Myocyte (in vitro differentiated cells): ENCODE measurements at regions not wholly inside any gene's neighbourhood (a gene's known extent, or its start where the extent isn't known, plus 50 kb on each side); places are given as distances from the start of the nearest gene placed in this dataset.
A peak's percentile ranks its signal among the peaks of the same experiment; 100 is the strongest.
"Not testable (repeated sequence)": the region's sequence is repeated elsewhere in the genome, so short reads cannot be mapped to it uniquely, and the experiment has no call there.

Experiments
- DNase-seq: peaks from one replicate; pipeline ENCODE4 v3.0.0-alpha.2; 2012; ENCODE audit warnings: low read depth

DNA sequence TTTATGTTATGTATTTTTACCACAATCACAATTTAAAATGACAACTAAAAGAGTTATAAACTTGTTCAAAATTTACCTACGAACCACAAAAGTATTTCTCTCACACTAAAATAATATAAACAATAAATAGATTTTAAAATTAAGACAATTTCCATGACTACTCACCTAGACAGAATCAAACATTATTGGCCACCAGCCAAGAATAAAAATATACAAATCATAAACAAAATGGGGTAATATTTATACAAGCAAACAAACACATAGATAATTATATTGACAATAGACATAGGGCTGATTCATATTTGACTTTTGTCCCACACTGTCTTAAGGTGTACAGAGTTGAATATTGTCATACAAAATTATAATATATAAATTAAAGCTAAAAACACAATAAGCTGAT, 119.6 kb upstream of the ZNF92 start:
- DNase-seq: no peak

DNA sequence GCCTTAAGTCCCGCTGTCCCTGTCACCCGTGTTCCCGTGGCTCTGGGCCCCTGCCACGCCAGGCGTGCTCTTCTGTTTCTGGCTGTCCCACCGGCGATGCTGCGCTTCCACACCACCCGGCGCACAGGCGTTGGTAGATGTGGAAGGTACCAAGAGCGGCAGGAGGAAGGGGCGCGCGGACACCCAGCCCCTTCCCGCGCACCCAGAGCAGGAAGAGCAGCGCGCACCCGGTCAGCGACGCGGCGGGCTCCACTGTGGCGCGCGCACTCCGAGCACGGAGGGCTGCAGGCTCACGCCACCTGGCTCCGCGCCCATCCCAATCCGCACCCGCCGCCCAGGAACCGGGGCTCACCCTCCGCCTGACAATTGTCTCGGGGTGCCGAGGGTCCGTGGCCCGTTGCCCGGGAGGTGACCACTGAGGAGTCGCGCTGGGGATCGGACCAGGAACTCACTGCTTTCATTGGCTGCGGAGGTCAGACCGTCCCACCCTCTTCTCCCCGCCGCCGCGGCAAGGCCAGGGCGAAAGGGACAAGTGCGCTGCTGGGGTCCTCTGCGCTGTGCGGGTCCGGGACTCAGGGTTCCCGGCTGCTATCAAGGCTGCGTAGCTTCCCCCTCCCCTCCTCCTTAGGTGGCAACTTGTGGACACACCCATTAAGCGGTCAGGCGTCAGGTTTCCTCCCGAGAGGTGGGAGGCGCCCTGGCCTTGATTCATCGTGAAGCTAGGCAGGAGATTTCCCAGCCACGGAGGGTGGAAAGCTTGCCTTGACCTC, 121.6 kb upstream of the ZNF92 start:
- peak; percentile 7 for DNase-seq

DNA sequence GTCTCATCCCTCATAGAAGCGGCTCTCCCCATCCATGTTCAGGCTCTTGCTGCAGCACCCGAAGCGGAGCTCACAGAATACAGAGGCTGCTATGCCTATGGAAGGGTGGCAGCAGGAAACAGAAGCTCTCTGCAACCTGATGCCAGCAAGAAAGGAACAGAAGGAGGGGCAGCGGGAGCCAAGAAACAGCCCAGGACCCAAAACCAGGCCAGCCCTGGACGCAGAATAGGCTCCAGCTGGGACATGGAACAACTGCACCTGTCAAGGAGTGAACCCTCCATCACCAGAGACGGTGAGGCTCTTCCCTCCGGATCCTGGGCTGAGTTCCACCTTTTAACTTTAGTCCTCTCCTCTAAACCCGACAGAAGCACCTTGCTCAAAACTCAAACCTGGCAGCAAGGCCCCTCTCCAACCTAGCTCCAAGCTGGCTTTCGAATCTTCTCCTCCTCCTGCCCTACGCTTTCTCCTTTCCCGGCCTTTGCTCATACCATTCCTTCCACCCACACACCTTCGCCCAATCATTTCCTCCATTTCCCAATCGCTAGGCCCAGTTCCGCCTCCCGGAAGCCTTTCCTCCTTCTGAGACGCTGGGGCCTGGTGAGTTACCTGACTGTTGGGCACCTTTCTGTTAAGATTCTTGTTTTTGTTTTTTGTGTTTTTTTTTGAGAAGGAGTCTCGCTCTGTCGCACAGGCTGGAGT, 122.8 kb upstream of the ZNF92 start:
- no peak for DNase-seq

DNA sequence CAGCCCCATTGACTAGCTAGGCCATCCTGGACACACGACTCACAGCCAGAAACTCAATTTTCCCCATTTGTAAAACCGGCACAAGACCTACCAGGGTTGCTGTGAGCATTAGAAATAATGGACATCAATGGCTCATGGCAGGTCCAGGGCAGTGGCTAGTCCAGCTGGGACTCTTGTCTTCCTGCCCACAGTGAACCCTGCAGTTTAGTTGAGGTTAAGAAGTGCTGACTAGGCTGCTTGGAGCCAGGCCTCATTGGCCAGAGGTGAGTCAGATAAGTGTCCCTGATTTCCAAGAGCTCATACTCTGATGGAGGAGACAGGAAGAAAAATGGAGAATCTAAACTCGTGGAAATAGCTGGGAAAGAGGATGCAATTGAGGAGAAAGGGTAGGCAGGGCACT, 123.4 kb upstream of the ZNF92 start:
- DNase-seq: no peak

DNA sequence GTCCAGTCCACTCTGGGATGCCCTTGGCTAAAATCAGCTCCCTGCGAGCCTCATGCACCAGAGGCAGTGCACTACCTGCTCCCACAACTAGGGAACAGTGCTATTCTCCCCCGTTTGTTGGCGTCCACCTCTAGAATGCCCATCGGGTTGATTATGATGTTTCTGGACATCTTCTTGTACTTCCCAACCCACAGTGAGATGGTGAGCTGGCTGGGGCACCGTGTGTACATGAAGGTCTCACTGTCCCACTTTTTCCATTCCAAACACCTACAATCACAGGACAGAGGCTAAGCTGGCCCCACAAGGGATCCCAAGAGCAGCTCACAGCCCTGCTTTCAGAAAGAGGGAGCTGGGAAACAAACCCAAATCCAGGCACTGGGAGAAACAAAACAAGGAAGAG, 126.2 kb upstream of the ZNF92 start:
- no peak for DNase-seq

DNA sequence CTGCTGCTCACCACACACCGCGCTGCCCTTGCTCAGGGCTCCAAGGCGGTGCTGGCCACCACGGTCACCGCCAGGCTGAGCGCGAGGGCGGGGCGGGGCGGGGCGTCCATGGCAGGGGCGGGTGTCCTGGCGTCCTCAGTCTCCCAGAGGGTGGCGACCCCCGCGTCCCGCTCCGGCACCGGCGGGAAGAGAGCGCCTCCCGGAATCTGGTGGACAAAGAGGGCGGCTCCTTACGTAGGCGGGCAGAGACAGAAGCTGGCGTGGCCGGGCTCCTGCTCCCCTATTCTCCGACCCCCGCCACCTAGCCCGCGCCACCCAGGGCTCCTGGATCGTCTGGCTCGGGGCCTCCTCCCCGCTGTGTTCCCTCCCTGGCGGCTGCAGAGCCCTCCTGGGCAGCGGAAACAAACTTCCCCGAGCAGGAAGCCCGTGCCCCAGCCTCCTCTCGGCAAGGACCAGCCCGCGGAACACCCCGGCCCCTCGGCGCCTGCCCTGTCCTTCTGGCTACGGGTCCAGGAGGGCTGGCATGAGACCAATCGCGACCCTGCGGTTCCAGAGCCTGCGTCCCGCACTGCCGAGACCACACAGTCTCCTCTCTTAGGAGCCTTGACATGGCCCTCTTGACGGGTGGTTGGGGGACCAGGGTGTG, 133.8 kb upstream of the ZNF92 start:
- DNase-seq: no peak

DNA sequence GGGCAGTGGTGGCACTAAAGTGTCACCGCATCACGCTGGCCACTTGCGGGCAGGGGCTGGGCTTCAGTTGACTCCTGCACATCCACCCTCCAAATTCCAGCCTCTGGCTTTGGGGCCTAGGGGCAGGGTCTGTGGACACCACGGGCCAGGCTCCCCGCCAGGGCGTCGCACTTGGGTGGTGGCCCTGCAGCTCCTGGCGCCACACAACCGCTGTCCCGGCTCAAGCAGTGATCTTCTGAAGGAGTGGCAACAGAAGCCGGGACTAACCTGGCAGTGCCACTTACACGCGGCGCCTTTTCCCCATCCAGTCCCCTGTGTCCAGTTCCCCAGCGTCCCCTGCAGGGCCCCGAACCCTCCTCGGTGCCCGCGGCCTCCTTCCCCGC, 134.3 kb upstream of the ZNF92 start:
- DNase-seq: no peak

DNA sequence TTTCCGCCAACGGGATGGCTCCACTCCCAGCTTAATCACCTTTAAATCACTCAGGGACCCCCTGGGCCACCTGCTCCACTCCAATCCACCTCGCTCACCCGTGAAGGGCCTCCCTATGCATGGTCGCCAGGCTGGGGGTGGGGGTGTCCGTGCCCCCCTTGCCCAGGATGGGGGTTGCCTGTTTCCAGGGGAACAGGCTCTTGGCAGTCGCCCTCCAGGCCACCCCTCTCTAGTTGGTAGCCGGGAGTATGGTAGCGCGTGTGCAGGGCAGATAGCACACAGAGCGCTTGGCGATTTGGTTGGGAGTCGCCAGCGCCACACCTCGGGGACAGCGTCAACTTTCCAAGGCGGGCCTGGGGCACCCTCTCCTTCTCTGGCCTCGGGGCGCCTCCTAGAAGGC, 134.9 kb upstream of the ZNF92 start:
- no peak for DNase-seq

DNA sequence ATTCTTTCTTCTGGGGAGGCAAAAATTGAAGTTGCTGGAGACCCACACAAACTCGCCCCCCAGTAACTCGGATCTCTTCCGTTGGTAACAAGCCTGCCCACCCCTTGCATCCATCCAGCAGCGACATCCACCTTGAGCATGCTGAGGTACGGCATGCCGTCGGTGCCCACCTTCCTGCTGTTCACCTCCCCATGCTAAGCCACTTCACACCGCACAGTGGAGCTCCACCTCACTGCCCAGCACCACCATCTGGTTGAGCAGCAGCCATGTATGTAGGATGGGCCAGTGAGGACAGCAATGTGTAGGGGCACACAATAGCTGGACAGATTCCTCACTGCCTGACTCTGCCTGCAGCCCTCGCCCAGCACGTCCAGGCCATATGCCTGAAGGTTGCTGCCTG, 138.1 kb upstream of the ZNF92 start:
- DNase-seq: no peak

DNA sequence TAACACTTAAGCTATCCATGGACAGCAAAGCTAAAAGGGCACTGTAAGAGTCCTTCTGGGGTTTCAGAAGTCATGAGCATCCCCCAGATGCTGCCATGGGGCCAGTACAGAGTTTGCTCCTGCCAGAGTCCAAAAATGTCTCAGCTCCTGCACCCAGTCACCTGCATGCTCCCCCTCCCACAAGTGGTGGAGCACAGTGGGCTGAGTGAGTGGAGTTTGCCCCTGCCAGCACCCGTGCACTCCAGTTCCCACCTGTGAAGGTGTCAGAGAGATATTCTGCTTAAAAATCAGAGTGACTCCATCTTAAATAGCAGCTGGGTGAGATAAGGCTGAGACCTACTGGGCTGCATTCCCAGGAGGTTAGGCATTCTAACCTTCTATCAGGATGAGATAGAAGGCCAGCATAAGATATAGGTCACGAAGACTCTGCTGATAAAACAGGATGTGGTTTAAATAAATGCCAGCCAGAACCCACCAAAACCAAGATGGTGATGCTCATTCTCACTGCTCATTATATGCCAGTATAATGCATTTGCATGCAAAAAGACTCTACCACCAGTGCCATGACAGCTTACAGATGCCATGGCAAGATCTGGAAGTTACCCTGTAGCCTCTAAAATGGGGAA, 140.1 kb upstream of the ZNF92 start:
- DNase-seq: no peak

DNA sequence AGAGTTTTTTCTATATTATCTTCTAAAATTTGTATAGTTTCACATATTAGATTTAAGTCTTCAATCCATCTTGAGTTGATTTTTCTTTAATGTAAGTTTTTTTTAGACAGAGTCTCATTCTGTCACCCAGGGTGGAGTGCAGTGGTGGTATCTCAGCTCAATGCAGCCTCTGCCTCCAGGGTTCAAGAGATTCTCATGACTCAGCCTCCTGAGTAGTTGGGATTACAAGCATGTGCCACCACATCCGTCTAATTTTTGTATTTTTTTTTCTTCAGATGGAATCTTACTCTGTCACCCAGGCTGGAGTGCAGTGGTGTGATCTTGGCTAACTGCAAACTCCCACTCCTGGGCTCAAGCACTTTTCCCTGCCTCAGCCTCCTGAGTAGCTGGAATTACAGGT, 143.4 kb upstream of the ZNF92 start:
- no peak for DNase-seq

DNA sequence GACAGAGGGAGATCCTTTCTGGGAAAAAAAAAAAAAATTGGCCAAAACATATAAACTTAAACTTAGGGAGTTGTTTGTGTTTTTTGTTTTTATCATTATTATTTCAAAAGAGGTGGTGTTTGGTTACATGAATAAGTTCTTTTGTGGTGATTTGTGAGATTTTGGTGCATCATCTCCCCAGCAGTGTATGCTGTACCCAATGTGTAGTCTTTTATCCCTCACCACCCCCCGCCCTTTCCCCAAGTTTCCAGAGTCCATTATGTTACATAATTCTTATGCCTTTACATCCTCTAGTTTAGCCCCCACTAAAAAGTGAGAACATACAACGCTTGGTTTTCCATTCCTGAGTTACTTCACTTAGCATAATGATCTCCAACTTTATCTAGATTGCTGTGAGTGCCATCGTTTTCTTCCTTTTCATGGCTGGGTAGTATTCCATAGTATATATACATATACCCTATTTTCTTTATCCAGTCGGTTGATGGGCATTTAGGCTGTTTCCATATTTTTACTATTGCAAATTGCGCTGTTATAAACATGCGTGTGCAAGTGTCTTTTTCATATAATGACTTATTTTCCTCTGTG, 148.1 kb upstream of the ZNF92 start:
- DNase-seq: no peak

DNA sequence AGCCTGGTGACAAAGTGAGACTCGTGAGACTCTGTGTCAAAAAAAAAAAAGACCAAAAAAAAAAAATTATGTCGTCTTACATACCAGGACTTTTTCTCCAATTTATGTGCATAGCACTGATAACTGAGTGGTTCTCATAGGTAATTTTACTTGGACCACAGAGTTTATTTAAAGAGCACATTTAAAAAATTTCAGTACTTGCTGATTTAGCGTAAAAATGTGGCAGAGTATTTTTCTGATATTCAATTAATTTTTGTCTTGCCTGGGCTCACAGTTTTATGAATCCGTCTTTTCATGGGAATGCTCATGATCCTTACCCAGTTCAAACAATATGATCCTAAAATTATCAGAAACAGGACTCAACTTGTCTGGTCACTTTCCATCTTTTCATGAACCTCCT, 151.0 kb upstream of the ZNF92 start:
- no peak for DNase-seq

DNA sequence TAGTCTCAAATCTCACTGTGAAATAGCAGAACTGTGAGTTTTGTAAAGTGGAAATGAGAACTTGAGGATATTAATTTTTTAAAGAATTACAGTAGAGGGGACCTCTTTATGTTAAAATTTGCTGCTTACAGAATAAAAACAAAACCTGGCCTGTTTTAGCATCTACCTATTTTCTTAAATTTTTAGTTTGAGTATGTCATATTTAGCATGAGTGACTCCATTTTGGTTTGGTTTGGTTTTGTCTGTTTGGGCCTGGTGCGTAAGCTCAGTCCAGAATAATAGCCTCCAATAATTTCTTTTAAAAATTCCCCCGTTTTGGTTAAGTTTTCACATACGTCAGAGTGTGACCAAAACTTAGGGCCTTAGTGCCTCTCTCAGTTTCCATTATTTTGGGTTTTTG, 152.0 kb upstream of the ZNF92 start:
- DNase-seq: no peak

DNA sequence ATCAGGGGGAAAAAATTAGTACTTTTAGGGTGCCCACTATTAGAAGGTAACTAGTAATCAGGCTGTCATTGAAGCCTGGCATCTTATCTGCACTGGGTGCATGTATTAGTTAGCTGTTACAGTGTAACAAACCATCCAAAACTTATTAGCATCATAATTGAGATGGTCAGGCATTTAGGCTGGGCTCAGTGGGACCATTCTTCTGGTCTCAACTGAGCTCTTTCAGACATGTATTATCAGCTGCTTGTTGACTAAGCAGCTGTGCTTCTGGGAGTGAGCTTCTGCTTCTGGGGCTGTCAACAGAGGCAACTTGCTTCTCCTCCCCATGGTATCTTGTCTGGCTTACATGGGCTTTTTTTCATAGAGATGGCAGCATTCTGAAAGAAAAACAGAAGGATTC, 154.0 kb upstream of the ZNF92 start:
- no peak for DNase-seq

DNA sequence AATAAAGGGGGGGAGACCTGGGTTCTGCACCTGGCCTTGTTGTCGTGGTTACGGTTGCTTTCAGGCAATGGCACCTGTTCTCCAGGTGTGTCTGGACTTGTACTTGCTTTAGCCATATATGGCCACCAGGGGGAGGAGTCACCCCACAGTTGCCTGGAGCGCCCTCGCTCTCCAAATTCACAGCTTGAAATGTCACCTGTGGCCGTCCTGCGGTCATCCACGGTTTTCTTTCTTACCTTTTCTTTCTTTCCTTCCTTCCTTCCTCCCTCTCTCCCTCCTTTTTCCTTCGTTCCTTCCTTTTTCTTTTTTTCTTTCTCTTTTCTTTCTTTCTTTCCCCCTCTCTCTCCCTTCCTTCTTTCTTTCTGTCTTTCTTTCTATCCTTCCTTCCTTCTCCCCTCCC, 157.2 kb upstream of the ZNF92 start:
- peak; percentile 15 for DNase-seq

DNA sequence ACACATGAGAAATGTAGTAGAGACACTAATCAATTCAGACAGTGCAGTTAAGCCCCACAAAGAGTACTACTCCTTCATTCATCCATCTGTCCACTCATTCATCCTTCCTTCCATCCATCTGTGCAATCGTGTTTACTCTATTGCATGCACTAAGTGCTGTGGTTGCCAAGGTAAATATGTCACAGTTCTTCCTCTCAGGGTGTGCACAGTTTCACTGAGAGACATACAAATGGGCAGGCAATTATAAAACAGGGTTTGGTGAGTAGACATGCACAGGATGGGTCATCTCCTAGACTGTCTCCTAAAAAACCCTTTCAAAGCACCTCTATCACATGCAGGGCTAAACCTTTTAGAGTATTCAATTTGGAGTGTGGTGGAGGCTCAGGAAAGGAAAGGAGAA, 160.4 kb upstream of the ZNF92 start:
- not testable (repeated sequence) for DNase-seq

DNA sequence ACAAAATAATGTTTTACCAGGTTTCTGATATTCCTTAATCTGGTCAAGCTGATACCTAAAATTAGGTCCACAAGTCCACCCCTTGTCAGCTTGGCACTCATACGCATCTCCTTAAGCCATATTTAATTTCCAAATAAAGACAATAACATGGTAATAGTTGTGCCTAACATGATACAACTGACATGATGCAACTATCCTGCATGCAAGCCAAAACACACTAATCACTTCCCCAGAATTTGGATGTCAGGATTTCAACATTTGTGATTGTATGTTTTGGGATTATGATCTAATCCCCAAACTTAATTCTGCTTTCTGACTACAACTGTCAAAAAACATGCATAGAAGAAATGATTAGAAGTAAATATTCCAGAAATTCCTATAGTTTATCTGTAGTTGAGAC, 174.4 kb upstream of the ZNF92 start:
- not testable (repeated sequence) for DNase-seq

DNA sequence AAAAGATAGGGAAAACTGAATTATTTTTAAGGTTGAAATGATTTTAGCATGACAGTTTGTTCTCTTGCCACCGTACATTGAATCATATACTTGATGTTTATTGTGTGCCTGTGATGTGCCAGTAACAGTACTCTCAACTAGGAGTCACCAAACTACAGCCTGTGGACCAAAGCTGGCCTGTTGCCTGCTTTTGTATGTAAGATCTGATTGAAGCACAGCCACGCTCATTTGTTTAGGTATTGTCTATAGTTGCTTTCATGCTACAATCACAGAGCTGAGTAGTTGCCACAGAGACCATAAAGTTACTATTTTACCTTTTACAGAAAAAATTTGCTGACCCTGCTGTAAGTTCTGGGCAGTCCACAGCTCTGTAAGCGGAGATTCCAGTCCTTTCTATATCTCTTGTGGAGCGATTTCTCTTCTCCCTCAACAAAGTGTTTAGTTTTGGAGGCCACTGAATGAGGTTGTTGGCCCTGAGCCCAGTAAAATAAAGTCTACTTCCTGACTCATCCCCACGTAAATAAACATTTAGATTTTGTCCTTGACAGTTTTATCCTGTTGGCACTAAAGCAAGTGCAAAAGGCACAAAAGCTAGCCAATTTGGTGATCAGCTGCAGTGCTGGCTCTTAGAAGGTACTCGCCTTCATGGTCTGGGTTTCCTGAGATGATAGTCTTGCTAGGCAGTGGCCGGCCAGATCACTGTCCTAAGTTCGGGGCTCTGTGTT, 180.2 kb upstream of the ZNF92 start:
- DNase-seq: not testable (repeated sequence)

DNA sequence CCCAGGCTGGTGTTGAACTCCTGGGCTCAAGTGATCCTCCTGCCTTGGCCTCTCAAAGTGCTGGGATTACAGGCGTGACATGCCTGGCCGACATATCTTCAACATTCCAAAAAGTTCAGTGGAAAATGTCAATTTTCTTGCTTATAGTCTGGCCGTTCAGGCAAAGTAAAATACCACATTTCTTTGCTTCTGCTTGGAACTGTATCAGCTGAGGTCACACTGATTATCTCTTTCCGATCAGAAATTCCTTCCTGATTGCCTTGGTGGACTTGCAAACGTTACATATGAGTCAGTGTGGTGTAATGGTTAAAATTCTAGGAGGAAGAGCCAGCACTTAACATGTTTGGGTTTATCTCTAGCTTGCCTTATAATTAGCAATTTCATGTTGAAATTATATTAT, 170.6 kb upstream of the ERV3-1 start:
- not testable (repeated sequence) for DNase-seq

DNA sequence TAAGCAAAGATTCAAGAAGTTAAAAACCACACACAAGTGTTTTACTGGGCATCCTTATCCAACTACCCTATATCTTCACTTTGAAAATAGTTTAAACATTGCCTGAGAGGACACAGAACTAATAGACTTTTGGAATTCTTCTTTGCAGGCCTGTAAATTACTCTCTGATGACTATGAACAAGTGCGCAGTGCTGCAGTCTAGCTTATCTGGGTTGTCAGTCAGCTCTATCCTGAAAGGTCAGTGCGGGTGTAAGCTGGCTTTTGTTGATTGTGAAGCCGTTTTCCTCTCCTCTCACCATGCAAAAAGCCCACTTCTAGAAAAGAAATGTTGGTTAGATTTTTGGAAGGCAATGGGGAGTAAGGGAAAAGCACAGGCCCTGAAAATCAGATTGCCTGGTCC, 143.6 kb upstream of the ERV3-1 start:
- DNase-seq: not testable (repeated sequence)
